ENCODE measurements at regions not wholly inside any gene's neighbourhood (a gene's known extent, or its start where the extent isn't known, plus 50 kb on each side); places are given as distances from the start of the nearest gene placed in this dataset.

DNA sequence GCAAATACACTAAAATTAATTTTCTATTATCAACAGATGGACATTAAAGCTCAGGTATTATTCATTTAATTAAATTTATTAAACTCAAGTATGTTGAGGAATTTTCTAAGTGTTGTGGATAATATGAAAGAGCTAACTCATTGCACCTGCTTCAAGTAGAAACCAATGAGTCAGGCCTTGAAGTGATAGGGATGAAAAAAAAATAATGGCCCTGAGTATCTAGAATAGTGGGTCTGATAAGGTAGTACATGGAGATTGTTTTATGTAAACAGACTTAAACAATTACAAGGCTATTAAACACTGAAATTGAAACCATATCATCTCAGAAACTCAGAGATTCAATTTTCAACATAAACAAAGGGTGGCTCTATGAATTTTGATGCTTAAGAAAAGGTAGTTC lies 857.1 kb upstream of the GBE1 start:
- Histone ChIP-seq H3K9me3 (ENCODE audit: low read length) (0 out of 2 replicates have a peak, but pooled peaks cover 3% of the 10 kb centered on the region), H3K4me1 (ENCODE audit: insufficient read depth, low read length) (no peaks in the 10 kb centered on the region), H3K27ac (ENCODE audit: low read length) (no peak overlapping the region), H3K79me2 (ENCODE audit: low read length) (no peaks in the 10 kb centered on the region), H2AFZ (ENCODE audit: low read length) (no peak overlapping the region), H3K4me3 (ENCODE audit: low read length) (no peak overlapping the region), H3K27me3 (ENCODE audit: low read length) (no peaks in the 10 kb centered on the region), H3K36me3 (ENCODE audit: low read depth, low read length) (no peaks in the 10 kb centered on the region), H3K9me2 (replicated peaks; ENCODE audit: low read length) (no peaks in the 10 kb centered on the region), H3K4me2 (ENCODE audit: low read length) (no peak overlapping the region), H3K9ac (ENCODE audit: low read length) (no peak overlapping the region), H3F3A (ENCODE audit: low read length, unreplicated experiment) (no peaks in the 10 kb centered on the region), H4K20me1 (ENCODE audit: low read length) (no peaks in the 10 kb centered on the region)
- ATAC-seq (no peak), DNase-seq (no peak)
- intact Hi-C loops (cut with micrococcal nuclease) = no loop called here
- BruUV-seq (replicated peaks) = no TSS peak
- CTCF ChIA-PET = no interaction called here
- POLR2A ChIA-PET (ENCODE audit: unreplicated experiment) = no interaction called here
- no peak for TF ChIP-seq EZH2phosphoT487 (IDR thresholded peaks at IDR 0.05; ENCODE audit: borderline replicate concordance, low read length)
- no peak for TF ChIP-seq EZH2 (IDR thresholded peaks at IDR 0.05; ENCODE audit: low read length, unreplicated experiment)
- TF ChIP-seq, protein P1, sequence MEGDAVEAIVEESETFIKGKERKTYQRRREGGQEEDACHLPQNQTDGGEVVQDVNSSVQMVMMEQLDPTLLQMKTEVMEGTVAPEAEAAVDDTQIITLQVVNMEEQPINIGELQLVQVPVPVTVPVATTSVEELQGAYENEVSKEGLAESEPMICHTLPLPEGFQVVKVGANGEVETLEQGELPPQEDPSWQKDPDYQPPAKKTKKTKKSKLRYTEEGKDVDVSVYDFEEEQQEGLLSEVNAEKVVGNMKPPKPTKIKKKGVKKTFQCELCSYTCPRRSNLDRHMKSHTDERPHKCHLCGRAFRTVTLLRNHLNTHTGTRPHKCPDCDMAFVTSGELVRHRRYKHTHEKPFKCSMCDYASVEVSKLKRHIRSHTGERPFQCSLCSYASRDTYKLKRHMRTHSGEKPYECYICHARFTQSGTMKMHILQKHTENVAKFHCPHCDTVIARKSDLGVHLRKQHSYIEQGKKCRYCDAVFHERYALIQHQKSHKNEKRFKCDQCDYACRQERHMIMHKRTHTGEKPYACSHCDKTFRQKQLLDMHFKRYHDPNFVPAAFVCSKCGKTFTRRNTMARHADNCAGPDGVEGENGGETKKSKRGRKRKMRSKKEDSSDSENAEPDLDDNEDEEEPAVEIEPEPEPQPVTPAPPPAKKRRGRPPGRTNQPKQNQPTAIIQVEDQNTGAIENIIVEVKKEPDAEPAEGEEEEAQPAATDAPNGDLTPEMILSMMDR (conservative IDR thresholded peaks at IDR 0.05; ENCODE audit: low read depth, low read length) = no peak

DNA sequence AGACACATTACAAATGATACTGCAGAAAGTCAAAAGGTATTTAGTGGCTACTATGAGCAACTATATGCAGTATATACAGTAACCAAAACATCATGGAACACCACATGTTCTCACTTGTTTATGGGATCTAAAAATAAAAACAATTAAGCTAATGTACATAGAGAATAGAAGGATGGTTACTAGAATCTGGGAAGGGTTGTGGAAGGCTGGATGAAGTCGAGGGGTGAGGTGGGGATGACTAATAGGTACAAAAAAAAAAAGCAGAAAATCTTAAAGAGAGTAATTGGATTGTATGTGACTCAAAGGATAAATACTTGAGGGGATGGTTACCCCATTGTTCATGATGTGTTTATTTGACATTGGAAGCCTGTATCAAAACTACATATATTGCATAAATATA lies 848.8 kb upstream of the GBE1 start:
- Histone ChIP-seq H3F3A (ENCODE audit: low read length, unreplicated experiment) (no peaks in the 10 kb centered on the region), H3K27ac (ENCODE audit: low read length) (no peak overlapping the region), H4K20me1 (ENCODE audit: low read length) (no peaks in the 10 kb centered on the region), H3K79me2 (ENCODE audit: low read length) (no peaks in the 10 kb centered on the region), H3K9me2 (replicated peaks; ENCODE audit: low read length) (no peaks in the 10 kb centered on the region), H3K4me2 (ENCODE audit: low read length) (no peak overlapping the region), H3K27me3 (ENCODE audit: low read length) (no peaks in the 10 kb centered on the region), H3K36me3 (ENCODE audit: low read depth, low read length) (no peaks in the 10 kb centered on the region; the same call in 1 of the 2 replicates), H3K4me3 (ENCODE audit: low read length) (no peak overlapping the region), H3K9ac (ENCODE audit: low read length) (no peak overlapping the region), H3K4me1 (ENCODE audit: insufficient read depth, low read length) (no peaks in the 10 kb centered on the region), H2AFZ (ENCODE audit: low read length) (no peak overlapping the region), H3K9me3 (ENCODE audit: low read length) (no peaks in the 10 kb centered on the region)
- ChIA-PET POLR2A (ENCODE audit: unreplicated experiment) (no interaction called here), CTCF (no interaction called here)
- DNase-seq = no peak
- no TSS peak for BruUV-seq (replicated peaks)
- peak; percentile 53 for ATAC-seq
- intact Hi-C loops (cut with micrococcal nuclease) = no loop called here
- TF ChIP-seq EZH2 (IDR thresholded peaks at IDR 0.05; ENCODE audit: low read length, unreplicated experiment) = no peak
- TF ChIP-seq EZH2phosphoT487 (IDR thresholded peaks at IDR 0.05; ENCODE audit: borderline replicate concordance, low read length) = no peak
- TF ChIP-seq, protein P1 (conservative IDR thresholded peaks at IDR 0.05; ENCODE audit: low read depth, low read length) = no peak

DNA sequence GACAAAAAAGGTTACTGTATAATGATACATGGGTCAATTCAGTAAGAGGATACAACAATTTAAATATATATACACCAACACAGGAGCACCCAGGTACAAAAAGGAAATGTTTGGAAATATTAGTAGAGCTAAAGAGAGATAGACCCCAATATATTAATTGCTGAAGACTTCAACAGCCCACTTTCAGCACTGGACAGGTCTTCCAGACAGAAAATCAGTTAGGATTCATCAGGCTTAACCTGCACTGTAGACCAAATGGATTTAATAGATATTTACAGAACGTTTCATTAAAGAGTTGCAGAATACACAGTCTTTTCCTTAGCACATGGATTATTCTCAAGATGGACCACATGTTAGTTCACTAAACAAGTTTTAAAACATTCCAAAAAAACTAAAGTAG lies 845.9 kb upstream of the GBE1 start:
- Histone ChIP-seq H4K20me1 (ENCODE audit: low read length) (no peaks in the 10 kb centered on the region), H3K9me2 (replicated peaks; ENCODE audit: low read length) (no peaks in the 10 kb centered on the region), H3K27ac (ENCODE audit: low read length) (no peak overlapping the region), H3K4me2 (ENCODE audit: low read length) (no peak overlapping the region), H3K79me2 (ENCODE audit: low read length) (no peaks in the 10 kb centered on the region), H3K9ac (ENCODE audit: low read length) (no peak overlapping the region), H3K27me3 (ENCODE audit: low read length) (no peaks in the 10 kb centered on the region), H2AFZ (ENCODE audit: low read length) (no peak overlapping the region), H3K4me1 (ENCODE audit: insufficient read depth, low read length) (no peaks in the 10 kb centered on the region), H3K36me3 (ENCODE audit: low read depth, low read length) (no peaks in the 10 kb centered on the region; the same call in 1 of the 2 replicates), H3K4me3 (ENCODE audit: low read length) (no peak overlapping the region), H3F3A (ENCODE audit: low read length, unreplicated experiment) (no peaks in the 10 kb centered on the region), H3K9me3 (ENCODE audit: low read length) (no peaks in the 10 kb centered on the region)
- DNase-seq (no peak), ATAC-seq (no peak)
- ChIA-PET POLR2A (ENCODE audit: unreplicated experiment) (no interaction called here), CTCF (no interaction called here)
- BruUV-seq (replicated peaks) = no TSS peak
- intact Hi-C loops (cut with micrococcal nuclease) = no loop called here
- TF ChIP-seq EZH2 (IDR thresholded peaks at IDR 0.05; ENCODE audit: low read length, unreplicated experiment) (no peak), EZH2phosphoT487 (IDR thresholded peaks at IDR 0.05; ENCODE audit: borderline replicate concordance, low read length) (no peak)
- TF ChIP-seq, protein P1 (conservative IDR thresholded peaks at IDR 0.05; ENCODE audit: low read depth, low read length) = no peak

Data from PC-3 (cell line).